GM23338 (cell line): ENCODE measurements at regions not wholly inside any gene's neighbourhood (a gene's known extent, or its start where the extent isn't known, plus 50 kb on each side); places are given as distances from the start of the nearest gene placed in this dataset.

ENCODE experiments used
- ATAC-seq: fragments of 200-7000 bp; cut with Tn5 transposase; 3 replicates; pipeline ENCODE4 v1.9.1; 2020
- DNase-seq: peaks from one replicate; pipeline ENCODE4 v3.0.0-alpha.2; 2015; ENCODE audit warnings: low spot score
- H2AFZ ChIP-seq: fragments of 200-600 bp; sonication (generic); 2 replicates; pipeline ENCODE4 v1.8.0; 2016; ENCODE audit warnings: antibody characterized with exemption, mild to moderate bottlenecking, moderate library complexity
- H3F3A ChIP-seq: fragments of 200-600 bp; sonication (generic); replicated peaks from 2 replicates; pipeline ENCODE4 v1.8.0; 2017; ENCODE audit warnings: antibody characterized with exemption, mixed run types, low read depth
- H3K27ac ChIP-seq: fragments of 200-600 bp; sonication (generic); 2 replicates; pipeline ENCODE4 v1.6.1; 2016; ENCODE audit warnings: low read depth
- H3K27me3 ChIP-seq: fragments of 200-600 bp; sonication (generic); 2 replicates; pipeline ENCODE4 v1.8.0; 2016; ENCODE audit warnings: mild to moderate bottlenecking, mixed run types, moderate library complexity; ENCODE audit not compliant: insufficient read depth
- H3K36me3 ChIP-seq: fragments of 200-600 bp; sonication (generic); 2 replicates; pipeline ENCODE4 v1.8.0; 2016; ENCODE audit warnings: mild to moderate bottlenecking; ENCODE audit not compliant: insufficient read depth
- H3K4me1 ChIP-seq: fragments of 200-600 bp; sonication (generic); 2 replicates; pipeline ENCODE4 v1.8.0; 2016; ENCODE audit warnings: mild to moderate bottlenecking, moderate library complexity; ENCODE audit not compliant: insufficient read depth
- H3K4me2 ChIP-seq: fragments of 200-600 bp; sonication (generic); 2 replicates; pipeline ENCODE4 v1.7.1; 2017; ENCODE audit warnings: mixed run types
- H3K4me3 ChIP-seq: fragments of 200-600 bp; sonication (generic); 2 replicates; pipeline ENCODE4 v1.6.1; 2016; ENCODE audit warnings: mixed run types
- H3K79me2 ChIP-seq: fragments of 200-600 bp; sonication (generic); replicated peaks from 2 replicates; pipeline ENCODE4 v1.8.0; 2017; ENCODE audit warnings: mild to moderate bottlenecking; ENCODE audit not compliant: insufficient read depth
- H3K9me2 ChIP-seq: fragments of 200-600 bp; sonication (generic); 2 replicates; pipeline ENCODE4 v1.8.0; 2017; ENCODE audit not compliant: insufficient read depth
- H4K20me1 ChIP-seq: fragments of 200-600 bp; sonication (generic); replicated peaks from 2 replicates; pipeline ENCODE4 v1.8.0; 2017; ENCODE audit warnings: mild to moderate bottlenecking; ENCODE audit not compliant: insufficient read depth
- H3K27ac Mint-ChIP-seq: 2 replicates; pipeline ENCODE4 v1.8.0; 2020; ENCODE audit warnings: inconsistent platforms, mild to moderate bottlenecking, moderate library complexity, mixed read lengths
- H3K27me3 Mint-ChIP-seq: 3 replicates; pipeline ENCODE4 v1.8.0; 2022; ENCODE audit warnings: low read depth, mild to moderate bottlenecking, moderate library complexity, mixed read lengths, inconsistent platforms; ENCODE audit not compliant: insufficient read depth, poor library complexity
- H3K36me3 Mint-ChIP-seq: 3 replicates; pipeline ENCODE4 v1.8.0; 2021; ENCODE audit warnings: low read depth, mild to moderate bottlenecking, inconsistent platforms, moderate library complexity, mixed read lengths
- H3K4me1 Mint-ChIP-seq: 3 replicates; pipeline ENCODE4 v1.8.0; 2020; ENCODE audit warnings: mild to moderate bottlenecking, inconsistent platforms, mixed read lengths
- H3K4me3 Mint-ChIP-seq: 3 replicates; pipeline ENCODE4 v1.8.0; 2021; ENCODE audit warnings: moderate library complexity, mild to moderate bottlenecking, inconsistent platforms, mixed read lengths
- H3K9me3 Mint-ChIP-seq: 3 replicates; pipeline ENCODE4 v1.8.0; 2020; ENCODE audit warnings: moderate library complexity, mild to moderate bottlenecking, inconsistent platforms, mixed read lengths
- CREB1 ChIP-seq: fragments of 250-450 bp; sonication (Bioruptor Pico); IDR thresholded peaks from 2 replicates; pipeline ENCODE4 v1.5.0; 2020; ENCODE audit warnings: low read depth, mild to moderate bottlenecking, moderate library complexity
- EZH2 ChIP-seq: fragments of 200-600 bp; sonication (generic); IDR thresholded peaks from one replicate; pipeline ENCODE4 v1.8.0; 2017; ENCODE audit warnings: antibody characterized with exemption, mild to moderate bottlenecking, low read depth; ENCODE audit not compliant: unreplicated experiment
- EZH2phosphoT487 ChIP-seq: fragments of 200-600 bp; sonication (generic); IDR thresholded peaks from one replicate; pipeline ENCODE4 v1.8.1; 2018; ENCODE audit warnings: antibody characterized with exemption; ENCODE audit not compliant: unreplicated experiment
- JUNB ChIP-seq: IDR thresholded peaks from one replicate; pipeline ENCODE4 v1.6.1; 2016; ENCODE audit warnings: antibody characterized with exemption; ENCODE audit not compliant: unreplicated experiment
- NANOG ChIP-seq: IDR thresholded peaks from 2 replicates; pipeline ENCODE4 v1.6.1; 2016; ENCODE audit warnings: antibody characterized with exemption, borderline replicate concordance
- POLR2AphosphoS5 ChIP-seq: IDR thresholded peaks from 2 replicates; pipeline ENCODE4 v1.6.1; 2016; ENCODE audit warnings: antibody characterized with exemption, low read depth
- ZNF114 ChIP-seq: fragments of 250-450 bp; sonication (Bioruptor Pico); IDR thresholded peaks from 2 replicates; pipeline ENCODE4 v1.5.0; 2020; ENCODE audit warnings: mild to moderate bottlenecking, moderate library complexity
- TF ChIP-seq, protein P1 (sequence below): IDR thresholded peaks from one replicate; pipeline ENCODE4 v1.6.1; 2018; ENCODE audit warnings: antibody characterized with exemption; ENCODE audit not compliant: unreplicated experiment
- TF ChIP-seq, protein P2 (sequence below), 2 experiments: fragments of 200-600 bp in 1 of 2; sonication (generic) in 1 of 2; conservative IDR thresholded peaks; 2 replicates each; pipeline versions ENCODE4 v1.5.1 to v1.6.1; 2016 to 2017; ENCODE audit warnings: antibody characterized with exemption in 2 of 2, low read depth in 2 of 2, mild to moderate bottlenecking in 2 of 2, moderate library complexity in 1 of 2
- TF ChIP-seq, protein P3 (sequence below): fragments of 250-450 bp; sonication (Bioruptor Pico); IDR thresholded peaks from 2 replicates; pipeline ENCODE4 v1.5.0; 2020; ENCODE audit warnings: mild to moderate bottlenecking, moderate library complexity

DNA sequence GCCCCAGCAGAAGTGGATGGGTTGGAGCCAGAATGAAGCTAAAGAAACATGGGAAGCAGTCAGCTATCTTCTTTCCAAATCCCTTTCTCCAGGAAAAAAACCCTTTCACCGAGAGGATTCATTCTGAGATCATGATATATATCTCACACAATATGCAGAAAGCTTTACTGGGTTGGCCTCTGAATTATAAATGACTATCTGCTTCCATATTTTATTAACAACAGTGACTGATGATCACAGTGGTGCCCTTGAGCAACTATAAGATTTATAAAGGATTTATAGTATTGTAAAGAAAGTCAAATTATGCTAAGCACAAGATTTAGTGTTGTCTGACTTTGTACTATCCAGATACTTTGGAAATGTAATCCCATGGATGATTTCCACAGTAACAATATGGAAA is 180.3 kb downstream of the KCNE4 start (continued):
- TF ChIP-seq, protein P1, sequence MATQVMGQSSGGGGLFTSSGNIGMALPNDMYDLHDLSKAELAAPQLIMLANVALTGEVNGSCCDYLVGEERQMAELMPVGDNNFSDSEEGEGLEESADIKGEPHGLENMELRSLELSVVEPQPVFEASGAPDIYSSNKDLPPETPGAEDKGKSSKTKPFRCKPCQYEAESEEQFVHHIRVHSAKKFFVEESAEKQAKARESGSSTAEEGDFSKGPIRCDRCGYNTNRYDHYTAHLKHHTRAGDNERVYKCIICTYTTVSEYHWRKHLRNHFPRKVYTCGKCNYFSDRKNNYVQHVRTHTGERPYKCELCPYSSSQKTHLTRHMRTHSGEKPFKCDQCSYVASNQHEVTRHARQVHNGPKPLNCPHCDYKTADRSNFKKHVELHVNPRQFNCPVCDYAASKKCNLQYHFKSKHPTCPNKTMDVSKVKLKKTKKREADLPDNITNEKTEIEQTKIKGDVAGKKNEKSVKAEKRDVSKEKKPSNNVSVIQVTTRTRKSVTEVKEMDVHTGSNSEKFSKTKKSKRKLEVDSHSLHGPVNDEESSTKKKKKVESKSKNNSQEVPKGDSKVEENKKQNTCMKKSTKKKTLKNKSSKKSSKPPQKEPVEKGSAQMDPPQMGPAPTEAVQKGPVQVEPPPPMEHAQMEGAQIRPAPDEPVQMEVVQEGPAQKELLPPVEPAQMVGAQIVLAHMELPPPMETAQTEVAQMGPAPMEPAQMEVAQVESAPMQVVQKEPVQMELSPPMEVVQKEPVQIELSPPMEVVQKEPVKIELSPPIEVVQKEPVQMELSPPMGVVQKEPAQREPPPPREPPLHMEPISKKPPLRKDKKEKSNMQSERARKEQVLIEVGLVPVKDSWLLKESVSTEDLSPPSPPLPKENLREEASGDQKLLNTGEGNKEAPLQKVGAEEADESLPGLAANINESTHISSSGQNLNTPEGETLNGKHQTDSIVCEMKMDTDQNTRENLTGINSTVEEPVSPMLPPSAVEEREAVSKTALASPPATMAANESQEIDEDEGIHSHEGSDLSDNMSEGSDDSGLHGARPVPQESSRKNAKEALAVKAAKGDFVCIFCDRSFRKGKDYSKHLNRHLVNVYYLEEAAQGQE, result no peak
- TF ChIP-seq, protein P2, sequence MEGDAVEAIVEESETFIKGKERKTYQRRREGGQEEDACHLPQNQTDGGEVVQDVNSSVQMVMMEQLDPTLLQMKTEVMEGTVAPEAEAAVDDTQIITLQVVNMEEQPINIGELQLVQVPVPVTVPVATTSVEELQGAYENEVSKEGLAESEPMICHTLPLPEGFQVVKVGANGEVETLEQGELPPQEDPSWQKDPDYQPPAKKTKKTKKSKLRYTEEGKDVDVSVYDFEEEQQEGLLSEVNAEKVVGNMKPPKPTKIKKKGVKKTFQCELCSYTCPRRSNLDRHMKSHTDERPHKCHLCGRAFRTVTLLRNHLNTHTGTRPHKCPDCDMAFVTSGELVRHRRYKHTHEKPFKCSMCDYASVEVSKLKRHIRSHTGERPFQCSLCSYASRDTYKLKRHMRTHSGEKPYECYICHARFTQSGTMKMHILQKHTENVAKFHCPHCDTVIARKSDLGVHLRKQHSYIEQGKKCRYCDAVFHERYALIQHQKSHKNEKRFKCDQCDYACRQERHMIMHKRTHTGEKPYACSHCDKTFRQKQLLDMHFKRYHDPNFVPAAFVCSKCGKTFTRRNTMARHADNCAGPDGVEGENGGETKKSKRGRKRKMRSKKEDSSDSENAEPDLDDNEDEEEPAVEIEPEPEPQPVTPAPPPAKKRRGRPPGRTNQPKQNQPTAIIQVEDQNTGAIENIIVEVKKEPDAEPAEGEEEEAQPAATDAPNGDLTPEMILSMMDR (conservative IDR thresholded peaks at IDR 0.05; ENCODE audit: low read depth in 2 of 2), result no peak
- no peak for TF ChIP-seq POLR2AphosphoS5
- TF ChIP-seq ZNF114 (CRISPR knock-in tag), result no peak
- no peak for TF ChIP-seq JUNB
- TF ChIP-seq CREB1, result no peak
- TF ChIP-seq EZH2phosphoT487, result no peak
- no peak for TF ChIP-seq NANOG

DNA sequence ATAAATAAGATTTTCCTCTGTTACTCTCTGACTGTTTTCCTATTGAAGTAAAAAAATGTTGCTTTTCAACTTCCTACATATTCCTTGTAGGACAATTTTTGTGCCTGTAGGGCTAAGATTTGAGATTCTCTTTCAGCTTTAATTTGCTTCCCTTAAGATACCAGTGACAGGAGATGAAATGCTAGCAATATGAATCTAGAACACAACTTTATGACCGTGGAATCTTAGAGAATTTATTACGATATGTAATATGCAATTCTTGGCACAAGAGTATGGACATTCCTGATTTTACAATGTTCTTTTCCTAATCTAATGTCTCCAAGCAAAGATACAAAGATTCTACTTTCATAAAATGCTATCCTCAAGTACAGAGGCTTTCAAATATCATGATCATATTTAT is 180.9 kb downstream of the KCNE4 start:
- Histone ChIP-seq H3K27ac (no peak overlapping the region), H3K79me2 (no peaks in the 10 kb centered on the region), H3K36me3 (no peaks in the 10 kb centered on the region), H3K9me2 (no peaks in the 10 kb centered on the region), H3K4me2 (no peak overlapping the region), H4K20me1 (no peaks in the 10 kb centered on the region), H3K4me1 (no peaks in the 10 kb centered on the region), H3F3A (no peaks in the 10 kb centered on the region), H3K4me3 (no peak overlapping the region), H3K27me3 (no peaks in the 10 kb centered on the region), H2AFZ (no peak overlapping the region)
- Mint-ChIP-seq H3K36me3 (no peaks in the 10 kb centered on the region), H3K4me1 (peaks cover 4% of the 10 kb centered on the region; the same call in 2 of the 3 replicates), H3K9me3 (no peaks in the 10 kb centered on the region), H3K27me3 (no peaks in the 10 kb centered on the region), H3K27ac (no peak overlapping the region), H3K4me3 (no peak overlapping the region)
- no peak for DNase-seq
- no peak for ATAC-seq
- TF ChIP-seq, protein P3, sequence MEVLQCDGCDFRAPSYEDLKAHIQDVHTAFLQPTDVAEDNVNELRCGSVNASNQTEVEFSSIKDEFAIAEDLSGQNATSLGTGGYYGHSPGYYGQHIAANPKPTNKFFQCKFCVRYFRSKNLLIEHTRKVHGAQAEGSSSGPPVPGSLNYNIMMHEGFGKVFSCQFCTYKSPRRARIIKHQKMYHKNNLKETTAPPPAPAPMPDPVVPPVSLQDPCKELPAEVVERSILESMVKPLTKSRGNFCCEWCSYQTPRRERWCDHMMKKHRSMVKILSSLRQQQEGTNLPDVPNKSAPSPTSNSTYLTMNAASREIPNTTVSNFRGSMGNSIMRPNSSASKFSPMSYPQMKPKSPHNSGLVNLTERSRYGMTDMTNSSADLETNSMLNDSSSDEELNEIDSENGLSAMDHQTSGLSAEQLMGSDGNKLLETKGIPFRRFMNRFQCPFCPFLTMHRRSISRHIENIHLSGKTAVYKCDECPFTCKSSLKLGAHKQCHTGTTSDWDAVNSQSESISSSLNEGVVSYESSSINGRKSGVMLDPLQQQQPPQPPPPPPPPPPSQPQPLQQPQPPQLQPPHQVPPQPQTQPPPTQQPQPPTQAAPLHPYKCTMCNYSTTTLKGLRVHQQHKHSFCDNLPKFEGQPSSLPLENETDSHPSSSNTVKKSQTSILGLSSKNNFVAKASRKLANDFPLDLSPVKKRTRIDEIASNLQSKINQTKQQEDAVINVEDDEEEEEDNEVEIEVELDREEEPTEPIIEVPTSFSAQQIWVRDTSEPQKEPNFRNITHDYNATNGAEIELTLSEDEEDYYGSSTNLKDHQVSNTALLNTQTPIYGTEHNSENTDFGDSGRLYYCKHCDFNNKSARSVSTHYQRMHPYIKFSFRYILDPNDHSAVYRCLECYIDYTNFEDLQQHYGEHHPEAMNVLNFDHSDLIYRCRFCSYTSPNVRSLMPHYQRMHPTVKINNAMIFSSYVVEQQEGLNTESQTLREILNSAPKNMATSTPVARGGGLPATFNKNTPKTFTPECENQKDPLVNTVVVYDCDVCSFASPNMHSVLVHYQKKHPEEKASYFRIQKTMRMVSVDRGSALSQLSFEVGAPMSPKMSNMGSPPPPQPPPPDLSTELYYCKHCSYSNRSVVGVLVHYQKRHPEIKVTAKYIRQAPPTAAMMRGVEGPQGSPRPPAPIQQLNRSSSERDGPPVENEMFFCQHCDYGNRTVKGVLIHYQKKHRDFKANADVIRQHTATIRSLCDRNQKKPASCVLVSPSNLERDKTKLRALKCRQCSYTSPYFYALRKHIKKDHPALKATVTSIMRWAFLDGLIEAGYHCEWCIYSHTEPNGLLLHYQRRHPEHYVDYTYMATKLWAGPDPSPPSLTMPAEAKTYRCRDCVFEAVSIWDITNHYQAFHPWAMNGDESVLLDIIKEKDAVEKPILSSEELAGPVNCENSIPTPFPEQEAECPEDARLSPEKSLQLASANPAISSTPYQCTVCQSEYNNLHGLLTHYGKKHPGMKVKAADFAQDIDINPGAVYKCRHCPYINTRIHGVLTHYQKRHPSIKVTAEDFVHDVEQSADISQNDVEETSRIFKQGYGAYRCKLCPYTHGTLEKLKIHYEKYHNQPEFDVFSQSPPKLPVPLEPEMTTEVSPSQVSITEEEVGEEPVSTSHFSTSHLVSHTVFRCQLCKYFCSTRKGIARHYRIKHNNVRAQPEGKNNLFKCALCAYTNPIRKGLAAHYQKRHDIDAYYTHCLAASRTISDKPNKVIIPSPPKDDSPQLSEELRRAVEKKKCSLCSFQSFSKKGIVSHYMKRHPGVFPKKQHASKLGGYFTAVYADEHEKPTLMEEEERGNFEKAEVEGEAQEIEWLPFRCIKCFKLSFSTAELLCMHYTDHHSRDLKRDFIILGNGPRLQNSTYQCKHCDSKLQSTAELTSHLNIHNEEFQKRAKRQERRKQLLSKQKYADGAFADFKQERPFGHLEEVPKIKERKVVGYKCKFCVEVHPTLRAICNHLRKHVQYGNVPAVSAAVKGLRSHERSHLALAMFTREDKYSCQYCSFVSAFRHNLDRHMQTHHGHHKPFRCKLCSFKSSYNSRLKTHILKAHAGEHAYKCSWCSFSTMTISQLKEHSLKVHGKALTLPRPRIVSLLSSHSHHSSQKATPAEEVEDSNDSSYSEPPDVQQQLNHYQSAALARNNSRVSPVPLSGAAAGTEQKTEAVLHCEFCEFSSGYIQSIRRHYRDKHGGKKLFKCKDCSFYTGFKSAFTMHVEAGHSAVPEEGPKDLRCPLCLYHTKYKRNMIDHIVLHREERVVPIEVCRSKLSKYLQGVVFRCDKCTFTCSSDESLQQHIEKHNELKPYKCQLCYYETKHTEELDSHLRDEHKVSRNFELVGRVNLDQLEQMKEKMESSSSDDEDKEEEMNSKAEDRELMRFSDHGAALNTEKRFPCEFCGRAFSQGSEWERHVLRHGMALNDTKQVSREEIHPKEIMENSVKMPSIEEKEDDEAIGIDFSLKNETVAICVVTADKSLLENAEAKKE (CRISPR knock-in tag), result no peak
- no peak for TF ChIP-seq NANOG
- TF ChIP-seq ZNF114 (CRISPR knock-in tag), result no peak
- no peak for TF ChIP-seq EZH2
- TF ChIP-seq, protein P2 (conservative IDR thresholded peaks at IDR 0.05; ENCODE audit: low read depth in 2 of 2), result no peak
- no peak for TF ChIP-seq JUNB
- no peak for TF ChIP-seq POLR2AphosphoS5
